ENCODE measurements at regions not wholly inside any gene's neighbourhood (a gene's known extent, or its start where the extent isn't known, plus 50 kb on each side); places are given as distances from the start of the nearest gene placed in this dataset.

DNA sequence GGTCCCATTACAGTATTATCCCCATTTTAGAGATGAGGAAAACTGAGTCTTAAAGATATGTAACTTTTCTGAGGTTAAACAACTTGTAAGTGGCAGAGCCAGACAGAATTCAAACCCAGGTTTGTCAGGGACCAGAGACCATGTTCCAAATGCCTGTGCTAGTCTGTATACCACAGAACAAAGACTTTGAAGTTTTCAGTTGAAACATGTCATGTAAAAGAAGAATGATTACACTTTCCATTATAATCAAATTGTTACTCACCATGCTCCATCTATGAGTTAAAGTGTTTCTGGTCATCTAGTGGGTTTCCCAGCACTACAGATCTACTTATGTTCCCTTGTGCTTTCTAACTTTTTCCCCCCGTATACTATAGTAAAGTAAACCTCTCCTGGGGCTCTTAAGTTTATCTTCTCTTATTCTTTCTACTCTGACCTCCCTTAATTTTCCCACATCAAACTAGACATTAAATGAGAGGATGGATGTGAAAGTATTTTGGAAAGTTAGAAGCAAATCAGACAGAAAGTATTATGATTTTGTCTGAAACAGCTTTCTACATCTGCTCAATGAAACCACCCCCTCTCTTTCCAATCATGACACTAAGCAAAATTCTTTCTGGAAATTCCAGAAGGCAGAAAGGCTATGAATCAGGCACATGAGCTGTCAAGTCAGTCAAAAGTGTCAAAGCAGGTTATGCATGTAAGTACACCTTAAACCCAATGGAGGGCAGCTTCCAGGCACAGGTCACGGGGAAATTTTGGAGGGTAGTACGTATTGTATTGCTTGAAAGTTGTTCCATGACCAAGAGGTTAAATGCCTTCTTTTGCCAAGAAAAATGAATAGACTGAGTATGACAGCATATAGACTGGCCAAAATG lies 132.7 kb upstream of the MAP3K7 start:
- no peak for DNase-seq

GRCh38 chr6:90716376-90716775 lies 129.5 kb upstream of the MAP3K7 start:
- Histone ChIP-seq H3K9me2 (ENCODE audit: insufficient read depth) (no peaks in the 10 kb centered on the region), H3K9me3 (ENCODE audit: insufficient read depth, low read depth) (no peaks in the 10 kb centered on the region), H3K4me2 (no peak overlapping the region), H3K79me2 (ENCODE audit: low read depth) (no peaks in the 10 kb centered on the region), H2AFZ (no peak overlapping the region), H3K36me3 (ENCODE audit: low read depth) (no peaks in the 10 kb centered on the region), H3F3A (ENCODE audit: insufficient read depth, low read depth) (no peaks in the 10 kb centered on the region), H4K20me1 (ENCODE audit: insufficient read depth) (no peaks in the 10 kb centered on the region), H3K4me1 (replicated peaks; ENCODE audit: insufficient read depth) (no peaks in the 10 kb centered on the region), H3K27me3 (ENCODE audit: insufficient read depth, low read depth) (no peaks in the 10 kb centered on the region), H3K4me3 (no peak overlapping the region), H3K27ac (no peak overlapping the region)
- no peak for DNase-seq
- ChIA-PET CTCF (no interaction called here), POLR2A (ENCODE audit: unreplicated experiment) (no interaction called here)
- BruUV-seq (replicated peaks), result no TSS peak
- intact Hi-C loops (cut with micrococcal nuclease; ENCODE audit: unreplicated experiment), result no loop called here
- TF ChIP-seq EZH2 (IDR thresholded peaks at IDR 0.05; ENCODE audit: low read depth) (no peak), CTCF (conservative IDR thresholded peaks at IDR 0.05) (no peak)

More for the DNA sequence above, 132.7 kb upstream of the MAP3K7 start:
- no peaks in the 10 kb centered on the region for H3K4me1 ChIP-seq (replicated peaks; ENCODE audit: insufficient read depth)
- POLR2A ChIA-PET (ENCODE audit: unreplicated experiment), result no interaction called here
- H3F3A ChIP-seq (ENCODE audit: insufficient read depth, low read depth), result no peaks in the 10 kb centered on the region
- H3K27me3 ChIP-seq (ENCODE audit: insufficient read depth, low read depth), result no peaks in the 10 kb centered on the region
- CTCF ChIA-PET, result no interaction called here
- no peaks in the 10 kb centered on the region for H3K79me2 ChIP-seq (ENCODE audit: low read depth)
- intact Hi-C loops (cut with micrococcal nuclease; ENCODE audit: unreplicated experiment), result no loop called here
- H3K9me3 ChIP-seq (ENCODE audit: insufficient read depth, low read depth), result no peaks in the 10 kb centered on the region
- H2AFZ ChIP-seq, result no peak overlapping the region
- no peak overlapping the region for H3K4me3 ChIP-seq
- no peaks in the 10 kb centered on the region for H3K36me3 ChIP-seq (ENCODE audit: low read depth)
- H3K9me2 ChIP-seq (ENCODE audit: insufficient read depth), result no peaks in the 10 kb centered on the region
- no peak overlapping the region for H3K4me2 ChIP-seq
- TF ChIP-seq CTCF (conservative IDR thresholded peaks at IDR 0.05), result no peak
- TF ChIP-seq EZH2 (IDR thresholded peaks at IDR 0.05; ENCODE audit: low read depth), result no peak
- no TSS peak for BruUV-seq (replicated peaks)
- no peak overlapping the region for H3K27ac ChIP-seq
- no peaks in the 10 kb centered on the region for H4K20me1 ChIP-seq (ENCODE audit: insufficient read depth)

DNA sequence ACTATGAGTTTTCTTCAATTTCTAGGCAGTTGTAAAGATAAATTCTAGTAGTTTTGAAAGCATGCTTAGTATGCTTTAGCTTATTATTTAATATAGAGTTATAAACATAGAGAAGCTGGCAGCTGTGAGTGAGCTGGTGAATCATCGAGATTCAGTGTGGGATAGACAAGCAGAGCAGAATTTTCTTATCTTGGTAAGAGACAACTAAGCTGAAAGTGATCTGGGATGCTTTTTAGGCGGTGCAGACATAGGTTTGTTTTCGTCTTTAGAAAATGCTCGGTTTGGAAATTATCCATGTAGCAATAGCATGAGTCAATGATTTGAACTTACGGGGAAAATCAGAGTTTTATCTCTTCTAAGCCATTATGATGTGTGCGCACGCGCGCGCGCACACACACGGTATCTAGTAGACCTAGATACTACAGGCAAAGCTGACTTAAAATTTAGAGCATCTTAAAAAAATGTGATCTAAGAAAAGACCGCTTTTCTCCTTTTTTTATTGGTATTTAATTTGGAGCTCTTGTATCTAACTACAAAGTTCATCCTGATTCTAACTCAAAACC lies 128.3 kb upstream of the MAP3K7 start:
- DNase-seq, result no peak
- Histone ChIP-seq H3K9me2 (ENCODE audit: insufficient read depth) (no peaks in the 10 kb centered on the region), H3K4me2 (no peak overlapping the region), H3F3A (ENCODE audit: insufficient read depth, low read depth) (no peaks in the 10 kb centered on the region), H4K20me1 (ENCODE audit: insufficient read depth) (no peaks in the 10 kb centered on the region), H3K27me3 (ENCODE audit: insufficient read depth, low read depth) (no peaks in the 10 kb centered on the region), H2AFZ (no peak overlapping the region), H3K36me3 (ENCODE audit: low read depth) (no peaks in the 10 kb centered on the region), H3K9me3 (ENCODE audit: insufficient read depth, low read depth) (no peaks in the 10 kb centered on the region), H3K4me1 (replicated peaks; ENCODE audit: insufficient read depth) (no peaks in the 10 kb centered on the region), H3K79me2 (ENCODE audit: low read depth) (no peaks in the 10 kb centered on the region), H3K4me3 (no peak overlapping the region), H3K27ac (no peak overlapping the region)
- no TSS peak for BruUV-seq (replicated peaks)
- POLR2A ChIA-PET (ENCODE audit: unreplicated experiment), result no interaction called here
- TF ChIP-seq EZH2 (IDR thresholded peaks at IDR 0.05; ENCODE audit: low read depth) (no peak), CTCF (conservative IDR thresholded peaks at IDR 0.05) (no peak)
- CTCF ChIA-PET, result no interaction called here
- intact Hi-C loops (cut with micrococcal nuclease; ENCODE audit: unreplicated experiment), result no loop called here
